Esophagus squamous epithelium (tissue), 4 donors: ENCODE measurements at regions not wholly inside any gene's neighbourhood (a gene's known extent, or its start where the extent isn't known, plus 50 kb on each side); places are given as distances from the start of the nearest gene placed in this dataset.

ENCODE experiments used
- CTCF ChIP-seq, 6 experiments: fragments of 450-650 bp in 4 of 6; fragments of 200-600 bp in 2 of 6; sonication (generic) in 2 of 6; IDR thresholded peaks; one replicate each; pipeline ENCODE4 v1.5.1; 2016 to 2019; ENCODE audit warnings: antibody characterized with exemption in 6 of 6, mild to moderate bottlenecking in 4 of 6, moderate library complexity in 4 of 6
- POLR2A ChIP-seq, 4 donors: fragments of 450-650 bp; IDR thresholded peaks; one replicate each; pipeline ENCODE4 v1.6.1; 2017; ENCODE audit warnings: antibody characterized with exemption in 4 of 4, mild to moderate bottlenecking in 4 of 4, moderate library complexity in 3 of 4

DNA sequence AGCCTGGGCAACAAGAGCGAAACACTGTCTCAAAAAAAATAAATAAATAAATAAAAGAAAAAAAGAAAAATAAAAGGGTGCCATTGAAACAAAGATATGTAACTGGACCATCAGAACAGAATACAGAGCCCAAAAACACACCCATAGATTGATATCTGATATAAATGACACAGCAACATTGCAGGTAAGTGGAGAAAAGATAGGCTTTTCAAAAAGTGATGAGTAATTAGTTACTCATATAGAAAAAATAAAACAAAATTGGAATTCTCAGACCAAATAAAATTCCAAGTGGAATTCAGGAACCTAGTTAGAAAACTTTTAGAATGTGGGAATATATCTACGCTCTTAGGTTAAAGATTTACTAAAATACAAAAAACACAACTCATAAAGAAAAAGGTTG is 60.6 kb upstream of the CHD6 start:
- TF ChIP-seq CTCF (IDR thresholded peaks at IDR 0.05) (no peak), POLR2A (IDR thresholded peaks at IDR 0.05) (no peak)
